Smooth muscle cell of the brain vasculature (primary cell): ENCODE measurements at regions not wholly inside any gene's neighbourhood (a gene's known extent, or its start where the extent isn't known, plus 50 kb on each side); places are given as distances from the start of the nearest gene placed in this dataset.
"Not testable (repeated sequence)": the region's sequence is repeated elsewhere in the genome, so short reads cannot be mapped to it uniquely, and the experiment has no call there.

ENCODE experiments used
- DNase-seq: peaks from one replicate; pipeline ENCODE4 v3.0.0-alpha.2; 2012; ENCODE audit warnings: low read depth, low spot score

- no peak for DNase-seq
Measured at GRCh38 chr12:108424026-108424425, 84.9 kb upstream of the CMKLR1 start.

DNA sequence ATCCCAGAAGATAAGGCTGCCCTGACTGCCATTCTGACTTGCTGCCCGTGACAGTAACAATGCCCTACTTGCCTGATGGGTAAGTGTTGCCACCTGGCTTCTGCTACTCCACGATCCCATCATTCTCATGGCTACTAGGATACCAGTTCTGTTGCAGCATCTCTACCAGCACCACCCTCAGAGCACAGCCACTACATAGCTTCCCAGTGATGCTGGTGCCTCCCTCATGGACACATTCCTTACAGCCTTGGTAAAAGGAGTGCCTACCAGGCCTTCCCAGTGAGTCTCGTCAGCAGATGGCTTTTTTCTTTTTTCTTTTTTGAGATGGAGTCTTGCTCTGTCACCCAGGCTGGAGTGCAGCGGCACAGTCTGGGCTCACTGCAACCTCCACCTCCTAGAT is 84.4 kb upstream of the CMKLR1 start:
- no peak for DNase-seq

GRCh38 chr12:108421082-108421481 is 82.0 kb upstream of the CMKLR1 start:
- not testable (repeated sequence) for DNase-seq

DNA sequence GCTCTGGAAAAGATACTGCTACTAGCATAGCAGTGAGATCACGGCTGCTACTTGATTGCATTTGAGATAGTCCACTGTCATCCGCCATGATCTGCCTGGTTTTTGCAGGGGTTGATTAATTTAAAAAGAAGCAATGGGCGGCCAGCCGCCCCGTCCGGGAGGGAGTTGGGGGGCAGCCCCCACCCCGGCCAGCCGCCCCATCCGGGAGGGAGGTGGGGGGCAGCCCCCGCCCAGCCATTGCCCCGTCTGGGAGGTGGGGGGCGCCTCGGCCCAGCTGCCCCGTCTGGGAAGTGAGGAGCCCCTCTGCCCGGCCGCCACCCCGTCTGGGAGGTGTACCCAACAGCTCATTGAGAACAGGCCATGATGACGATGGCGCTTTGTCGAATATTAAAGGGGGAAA is 81.3 kb upstream of the CMKLR1 start:
- not testable (repeated sequence) for DNase-seq

GRCh38 chr12:108419949-108420348 is 80.8 kb upstream of the CMKLR1 start:
- no peak for DNase-seq

- no peak for DNase-seq
Measured at GRCh38 chr12:108418164-108418890, 79.2 kb upstream of the CMKLR1 start.

DNA sequence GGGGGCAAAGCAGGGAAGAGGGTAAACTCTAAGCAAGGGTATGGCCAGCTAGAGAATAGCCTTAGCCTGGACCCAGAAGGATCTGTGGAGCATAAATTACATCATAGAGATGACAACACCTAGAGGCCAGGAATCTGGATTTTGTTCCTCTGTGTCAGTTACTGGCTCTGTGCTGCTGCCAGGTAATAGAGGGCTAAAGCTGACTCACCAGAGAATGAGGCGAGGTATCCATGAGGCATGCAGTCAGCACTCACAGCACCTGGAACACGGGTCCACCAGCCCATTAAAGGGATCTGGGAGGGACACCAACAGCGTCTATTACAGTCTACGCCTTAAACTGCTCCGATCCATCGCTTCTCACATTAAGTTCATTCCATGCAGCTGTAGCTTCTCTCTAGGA is 74.9 kb upstream of the CMKLR1 start:
- no peak for DNase-seq

DNA sequence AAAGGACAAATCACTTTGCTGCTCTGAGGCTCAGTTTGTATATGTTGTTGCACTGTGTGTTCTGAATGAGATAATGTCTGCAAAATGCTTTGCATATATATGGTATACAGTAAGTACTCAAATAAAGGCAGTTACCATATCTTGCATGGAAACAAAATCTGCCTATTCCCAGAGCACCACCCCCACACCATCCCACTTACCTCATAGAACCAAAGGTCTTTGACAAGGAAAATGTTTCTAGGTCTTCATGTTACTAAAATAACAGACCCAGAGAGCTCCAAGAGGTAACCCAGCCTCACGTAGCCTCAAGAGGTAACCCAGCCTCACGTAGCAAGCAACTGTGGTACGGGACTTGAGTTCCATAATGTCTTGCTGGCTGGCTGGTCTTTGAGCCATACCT is 71.6 kb upstream of the CMKLR1 start:
- DNase-seq, result no peak

DNA sequence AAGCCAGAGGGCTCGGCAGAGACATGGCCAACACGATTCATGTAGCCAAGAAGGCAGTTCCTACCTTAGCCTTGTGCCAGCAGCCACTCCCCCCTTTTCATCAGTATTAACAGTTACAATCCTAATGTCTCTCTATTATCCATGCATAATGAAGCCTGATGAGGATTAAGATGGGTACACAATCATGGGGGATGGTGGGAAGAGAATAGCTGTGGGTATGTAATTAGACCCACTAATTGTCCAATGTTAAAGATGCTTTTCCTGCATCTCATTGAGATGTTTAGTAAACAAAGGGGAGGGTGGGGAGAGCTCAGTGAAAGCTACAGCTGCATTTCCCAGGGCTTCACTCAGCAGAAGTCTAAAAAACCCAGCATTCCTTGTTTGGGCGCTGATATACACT is 70.4 kb upstream of the CMKLR1 start:
- DNase-seq, result no peak

- no peak for DNase-seq
Measured at GRCh38 chr12:108403952-108404351, 64.8 kb upstream of the CMKLR1 start.

DNA sequence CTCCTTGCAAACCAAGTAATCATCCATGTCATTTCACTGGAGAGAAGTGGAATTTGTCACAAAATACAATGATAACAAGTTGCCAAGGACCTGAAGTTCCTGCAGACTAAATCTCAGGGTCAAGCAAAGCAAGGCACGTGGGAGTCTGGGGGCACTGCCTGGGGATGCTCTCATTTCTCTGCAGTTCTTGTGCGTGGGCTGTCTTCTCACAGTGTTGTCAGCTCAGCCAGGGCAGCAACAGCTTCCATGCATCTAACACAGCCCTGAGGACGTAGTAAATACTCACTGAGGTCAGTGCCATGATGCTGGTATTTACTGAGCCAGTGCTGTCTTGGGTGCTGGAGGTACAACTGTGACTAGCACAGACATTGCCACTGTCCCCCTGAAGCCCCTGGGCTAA is 62.9 kb upstream of the CMKLR1 start:
- DNase-seq, result no peak

DNA sequence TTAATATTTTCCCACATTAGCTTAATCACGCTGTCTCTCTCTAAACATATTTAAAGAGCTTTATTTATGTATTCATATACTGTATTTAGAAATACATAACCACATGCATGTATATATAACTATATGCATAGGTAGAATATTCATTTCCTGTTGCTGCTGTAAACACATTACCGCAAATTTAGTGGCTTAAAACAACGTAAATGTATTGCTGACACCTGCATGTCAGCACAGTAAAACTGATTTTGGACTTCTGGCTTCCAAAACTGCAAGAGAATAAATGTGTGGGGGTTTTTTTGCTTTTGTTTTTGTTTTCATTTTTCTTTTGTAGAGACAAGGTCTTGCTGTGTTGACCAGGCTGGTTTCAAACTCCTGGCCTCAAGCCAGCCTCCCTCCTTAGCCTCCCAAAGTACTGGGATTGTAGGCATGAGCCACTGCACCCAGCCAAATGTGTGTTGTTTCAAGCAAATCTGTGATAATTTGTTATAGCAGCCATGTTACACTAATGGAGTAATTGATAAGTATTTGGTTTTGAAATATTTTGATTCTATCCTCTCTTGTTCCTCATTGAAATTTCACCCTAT is 61.9 kb upstream of the CMKLR1 start:
- DNase-seq, result no peak

- DNase-seq, result no peak
Measured at GRCh38 chr12:108400481-108400880, 61.4 kb upstream of the CMKLR1 start.

DNA sequence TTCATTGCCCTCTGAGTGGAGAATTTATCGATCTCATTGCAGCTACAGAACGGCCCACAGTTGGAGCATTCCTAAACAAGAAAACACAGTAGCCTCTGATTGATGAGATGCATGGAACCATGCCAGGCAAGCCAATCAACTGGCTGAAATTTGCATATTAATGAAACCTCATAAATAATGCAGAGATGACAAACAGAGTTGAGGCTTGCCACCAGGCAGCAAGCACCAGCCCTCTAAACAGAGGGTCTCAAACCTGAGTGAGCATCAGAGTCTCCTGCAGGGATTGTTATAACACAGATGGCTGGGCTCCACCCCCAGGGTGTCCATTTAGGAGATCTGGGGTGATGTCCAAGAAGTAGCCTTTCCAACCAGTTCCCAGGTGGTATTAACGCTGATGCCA is 60.9 kb upstream of the CMKLR1 start:
- DNase-seq, result no peak

DNA sequence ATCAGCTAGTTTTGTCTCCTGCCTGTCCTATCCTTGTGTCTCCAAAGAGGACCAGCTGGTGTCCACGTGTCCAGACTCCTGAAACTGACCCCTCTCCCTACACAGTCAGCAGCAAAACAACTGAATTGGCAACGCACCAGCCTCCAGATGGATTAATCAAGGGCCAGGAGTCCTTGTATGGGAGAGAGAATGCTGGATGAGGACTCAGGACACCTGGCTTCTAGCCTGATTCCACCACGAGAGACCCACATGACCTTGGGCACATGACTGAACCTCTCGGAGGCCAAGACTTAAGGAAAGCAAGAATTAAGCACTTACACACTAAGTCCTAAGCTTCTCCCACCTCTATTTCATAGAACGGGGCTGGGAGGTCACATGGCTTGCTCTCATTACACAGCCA is 60.4 kb upstream of the CMKLR1 start:
- DNase-seq, result no peak

- DNase-seq, result no peak
Measured at GRCh38 chr12:108394196-108394595, 55.1 kb upstream of the CMKLR1 start.

DNA sequence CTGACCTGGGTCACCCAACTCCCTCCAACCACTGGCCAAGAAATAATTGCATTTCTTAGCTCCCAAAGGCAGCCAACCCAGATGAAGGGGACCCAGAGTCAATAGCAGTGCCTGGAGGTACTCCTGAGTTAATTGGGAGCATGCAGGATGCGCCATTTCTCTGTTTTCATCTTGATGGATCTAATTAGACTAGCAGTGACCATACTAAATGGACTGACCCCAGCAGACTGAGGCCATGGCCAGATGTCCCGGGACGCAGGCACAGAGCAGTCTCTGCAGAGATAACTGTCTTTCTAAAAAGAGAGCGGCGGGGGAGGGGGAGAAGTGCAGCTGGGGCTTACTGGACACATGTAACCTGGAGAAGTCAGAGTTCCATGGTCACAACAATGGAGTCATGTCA is 53.2 kb upstream of the CMKLR1 start:
- no peak for DNase-seq

DNA sequence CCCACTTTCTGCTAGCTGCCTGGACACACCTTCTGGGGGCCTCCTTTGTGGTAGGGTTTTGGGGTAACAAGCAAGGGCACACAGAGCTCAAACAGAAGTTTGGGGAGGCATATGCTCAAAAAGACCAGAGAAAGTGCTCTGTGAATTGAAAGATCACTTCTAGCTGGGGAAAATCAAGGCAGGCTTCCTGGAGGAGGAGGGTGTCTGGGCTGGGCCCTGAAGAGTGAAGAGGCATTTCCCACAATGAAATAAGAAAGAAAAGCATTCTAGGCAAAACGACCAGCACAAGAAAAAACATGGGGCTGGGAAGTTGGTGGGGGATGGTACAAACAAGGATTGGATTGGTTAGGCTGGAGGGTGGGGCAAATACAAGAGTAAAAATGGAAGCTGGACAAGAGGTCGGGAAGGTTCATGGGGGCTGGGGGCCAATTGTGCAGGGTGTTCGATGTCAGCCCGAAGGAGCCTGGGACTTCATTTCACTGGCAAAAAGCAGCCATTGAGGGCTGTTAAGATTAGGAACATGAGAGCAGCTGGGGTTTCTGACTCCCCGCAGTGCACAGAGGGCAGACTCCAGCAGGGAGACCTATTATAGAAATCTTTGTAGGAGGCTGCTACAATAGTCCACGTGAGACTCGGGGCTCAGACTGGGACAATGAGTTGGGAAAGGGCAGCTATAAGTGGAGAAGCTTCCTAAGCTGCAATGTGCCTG is 51.5 kb upstream of the CMKLR1 start:
- DNase-seq, result no peak

GRCh38 chr12:108389544-108389943 is 50.4 kb upstream of the CMKLR1 start:
- DNase-seq, result no peak
